BJ (cell line): ENCODE measurements at regions not wholly inside any gene's neighbourhood (a gene's known extent, or its start where the extent isn't known, plus 50 kb on each side); places are given as distances from the start of the nearest gene placed in this dataset.

Experiments
- CTCF ChIA-PET: fragments of 350-600 bp; formaldehyde crosslinking; extraction: SDS; loops from one replicate; lab custom pipeline; 2021; ENCODE audit warnings: antibody characterized with exemption, inconsistent platforms; lab: Yijun Ruan, JAX
- POLR2A ChIA-PET: fragments of 300-600 bp; sonication (Branson Sonifier 250); formaldehyde crosslinking; extraction: SDS; loops from one replicate; lab custom pipeline; 2021; ENCODE audit warnings: antibody characterized with exemption; lab: Charles Lee
- DNase-seq: peaks from one replicate; pipeline ENCODE4 v3.0.0-alpha.2; 2011; ENCODE audit warnings: low read depth
- H3K27me3 ChIP-seq: 2 replicates; pipeline ENCODE4 v1.6.0; 2011; ENCODE audit warnings: low read length; ENCODE audit not compliant: control insufficient read depth, insufficient read depth
- H3K36me3 ChIP-seq: 2 replicates; pipeline ENCODE4 v1.5.1; 2011; ENCODE audit warnings: low read length; ENCODE audit not compliant: control insufficient read depth, insufficient read depth
- H3K4me3 ChIP-seq: 2 replicates; pipeline ENCODE4 v1.5.1; 2011; ENCODE audit warnings: low read depth, mild to moderate bottlenecking, control low read depth, low read length
- TF ChIP-seq, protein P1 (sequence below): IDR thresholded peaks from 2 replicates; pipeline ENCODE4 v1.5.1; 2011; ENCODE audit warnings: low read depth, mild to moderate bottlenecking, control low read depth, inconsistent platforms, low read length, moderate library complexity; ENCODE audit not compliant: insufficient read depth

- POLR2A ChIA-PET, result no interaction called here
- TF ChIP-seq, protein P1, sequence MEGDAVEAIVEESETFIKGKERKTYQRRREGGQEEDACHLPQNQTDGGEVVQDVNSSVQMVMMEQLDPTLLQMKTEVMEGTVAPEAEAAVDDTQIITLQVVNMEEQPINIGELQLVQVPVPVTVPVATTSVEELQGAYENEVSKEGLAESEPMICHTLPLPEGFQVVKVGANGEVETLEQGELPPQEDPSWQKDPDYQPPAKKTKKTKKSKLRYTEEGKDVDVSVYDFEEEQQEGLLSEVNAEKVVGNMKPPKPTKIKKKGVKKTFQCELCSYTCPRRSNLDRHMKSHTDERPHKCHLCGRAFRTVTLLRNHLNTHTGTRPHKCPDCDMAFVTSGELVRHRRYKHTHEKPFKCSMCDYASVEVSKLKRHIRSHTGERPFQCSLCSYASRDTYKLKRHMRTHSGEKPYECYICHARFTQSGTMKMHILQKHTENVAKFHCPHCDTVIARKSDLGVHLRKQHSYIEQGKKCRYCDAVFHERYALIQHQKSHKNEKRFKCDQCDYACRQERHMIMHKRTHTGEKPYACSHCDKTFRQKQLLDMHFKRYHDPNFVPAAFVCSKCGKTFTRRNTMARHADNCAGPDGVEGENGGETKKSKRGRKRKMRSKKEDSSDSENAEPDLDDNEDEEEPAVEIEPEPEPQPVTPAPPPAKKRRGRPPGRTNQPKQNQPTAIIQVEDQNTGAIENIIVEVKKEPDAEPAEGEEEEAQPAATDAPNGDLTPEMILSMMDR, result no peak
Measured at GRCh38 chr6:2351807-2352431, 106.5 kb upstream of the GMDS start.

DNA sequence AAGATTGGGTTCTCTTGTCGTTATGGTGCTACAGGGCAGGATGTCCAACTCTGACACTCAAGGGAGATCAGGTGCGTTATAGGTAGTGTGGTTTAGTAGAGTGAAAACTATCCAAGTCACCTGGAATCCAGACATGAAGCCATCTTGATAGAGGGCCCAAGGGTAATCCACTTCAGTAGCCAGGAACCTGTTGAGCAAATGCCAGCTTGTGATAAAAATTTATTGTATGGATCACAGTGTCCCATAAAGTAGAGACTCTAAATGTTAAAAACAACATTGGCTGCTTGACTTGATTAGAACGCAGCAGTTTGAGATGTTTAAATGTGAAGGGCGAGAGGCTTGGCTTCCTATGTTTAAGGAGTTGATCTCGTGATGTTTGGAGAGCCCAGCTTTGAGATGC, 105.7 kb upstream of the GMDS start:
- DNase-seq, result no peak
- Histone ChIP-seq H3K27me3 (no peaks in the 10 kb centered on the region), H3K36me3 (no peaks in the 10 kb centered on the region), H3K4me3 (no peak overlapping the region)
- POLR2A ChIA-PET, result no interaction called here
- TF ChIP-seq, protein P1, result no peak
- CTCF ChIA-PET, result interaction anchor here (2.2 to 4.0 kb wide), 2 partner anchors 97 to 755 kb away, joined by 14 to 23 read pairs; no protein-coding TSS in a partner anchor

More at GRCh38 chr6:2351807-2352431, 106.5 kb upstream of the GMDS start:
- CTCF ChIA-PET, result interaction anchor here (0.6 to 4.0 kb wide), 5 partner anchors 16 to 756 kb away, joined by 3 to 23 read pairs (median 3); no protein-coding TSS in a partner anchor
- Histone ChIP-seq H3K36me3 (no peaks in the 10 kb centered on the region), H3K4me3 (no peak overlapping the region), H3K27me3 (no peaks in the 10 kb centered on the region)
- DNase-seq, result peak; percentile 55

DNA sequence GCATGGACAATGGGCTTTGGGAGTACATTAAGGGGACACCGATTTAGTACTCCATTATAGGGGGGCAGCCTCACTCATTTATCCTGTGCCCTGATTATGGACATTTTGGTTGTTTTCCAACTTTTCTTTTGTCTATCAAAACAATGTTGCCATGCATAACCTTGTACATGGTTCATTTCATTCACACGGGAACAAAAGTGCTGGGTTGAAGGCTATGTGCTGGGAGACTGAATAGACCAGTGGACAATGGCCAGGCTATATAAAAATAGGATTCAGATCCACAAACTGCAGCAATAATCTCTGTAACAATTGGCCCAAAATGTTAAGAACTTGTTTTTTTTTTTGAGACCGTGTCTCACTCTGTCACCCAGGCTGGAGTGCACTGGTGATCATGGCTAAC, 100.7 kb upstream of the GMDS start:
- Histone ChIP-seq H3K36me3 (no peaks in the 10 kb centered on the region), H3K4me3 (no peak overlapping the region), H3K27me3 (no peaks in the 10 kb centered on the region)
- TF ChIP-seq, protein P1, result no peak
- ChIA-PET POLR2A (no interaction called here), CTCF (interaction anchor here (0.6 kb wide), 1 partner anchor 242 kb away, joined by 4 read pairs; no protein-coding TSS in a partner anchor)
- no peak for DNase-seq

DNA sequence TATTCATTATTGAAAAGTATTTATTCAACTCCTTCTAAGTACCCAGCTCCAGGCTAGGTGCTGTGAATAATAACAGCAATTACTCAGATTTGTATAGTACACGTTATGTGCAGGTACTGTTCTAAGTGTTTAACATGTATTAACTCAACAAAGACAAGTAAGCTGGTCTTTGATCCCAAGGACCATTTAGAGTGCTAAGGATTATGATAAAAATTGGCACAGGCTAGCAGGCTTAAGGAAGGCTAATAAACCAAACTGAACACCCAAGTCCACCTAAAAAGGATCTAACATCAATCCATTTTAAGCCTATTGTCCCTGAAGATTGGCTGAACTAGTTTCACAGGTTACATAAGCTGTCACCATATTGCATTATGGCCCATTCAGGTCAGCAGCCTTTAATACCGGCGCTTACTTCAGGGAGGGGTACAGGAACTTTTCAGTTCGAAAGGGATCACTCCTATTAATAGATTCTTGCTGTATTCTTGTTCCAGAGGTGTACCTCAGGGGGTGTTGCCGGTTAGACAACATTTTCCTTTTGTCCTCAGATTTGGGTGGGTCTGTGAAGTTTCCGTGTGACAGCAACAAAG, 99.0 kb upstream of the GMDS start:
- no peak for DNase-seq
- Histone ChIP-seq H3K36me3 (no peaks in the 10 kb centered on the region), H3K4me3 (no peak overlapping the region), H3K27me3 (no peaks in the 10 kb centered on the region)
- ChIA-PET CTCF (interaction anchor here (1.1 kb wide), 1 partner anchor 10 kb away, joined by 3 read pairs; no protein-coding TSS in a partner anchor), POLR2A (no interaction called here)
- TF ChIP-seq, protein P1, result no peak

DNA sequence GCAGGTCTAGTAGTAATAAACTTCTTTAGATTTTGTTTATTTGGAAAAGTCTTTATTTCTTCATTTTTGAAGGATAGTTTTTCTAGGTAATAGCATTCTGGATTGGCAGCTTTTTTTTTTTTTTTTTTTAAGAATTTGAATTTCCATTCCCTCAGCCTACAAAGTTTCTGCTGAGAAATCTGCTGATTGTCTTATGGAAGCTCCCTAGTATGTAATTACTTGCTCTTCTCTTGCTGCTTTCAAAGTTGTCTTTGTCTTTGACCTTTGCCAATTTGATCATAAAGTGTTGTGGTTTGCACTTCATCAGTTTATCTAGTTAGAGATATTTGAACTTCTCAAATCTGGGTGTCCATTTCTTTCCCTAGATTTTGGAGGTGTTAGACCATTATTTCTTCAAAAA, 82.2 kb upstream of the GMDS start:
- CTCF ChIA-PET, result interaction anchor here (0.6 kb wide), 1 partner anchor 11 kb away, joined by 3 read pairs; no protein-coding TSS in a partner anchor
- Histone ChIP-seq H3K27me3 (no peaks in the 10 kb centered on the region), H3K4me3 (no peak overlapping the region), H3K36me3 (no peaks in the 10 kb centered on the region)
- no peak for DNase-seq
- TF ChIP-seq, protein P1, result no peak
- POLR2A ChIA-PET, result interaction anchor here (0.5 kb wide), 1 partner anchor 469 kb away, joined by 3 read pairs; no protein-coding TSS in a partner anchor
